GM19455 (cell line): ENCODE measurements at regions not wholly inside any gene's neighbourhood (a gene's known extent, or its start where the extent isn't known, plus 50 kb on each side); places are given as distances from the start of the nearest gene placed in this dataset.

Source experiments
- ATAC-seq: cut with Tn5 transposase; IDR thresholded peaks from one replicate; pipeline ENCODE4 v1.9.1; 2021; ENCODE audit not compliant: unreplicated experiment

GRCh38 chr20:19944772-19945459 lies 72.2 kb upstream of the NAA20 start:
- ATAC-seq: no peak

GRCh38 chr20:19945732-19946670 lies 71.2 kb upstream of the NAA20 start:
- ATAC-seq: no peak

- ATAC-seq: peak; percentile 69
These were observed 69.4 kb upstream of the NAA20 start for GRCh38 chr20:19947611-19948264.

GRCh38 chr20:19949195-19949867 lies 67.8 kb upstream of the NAA20 start:
- ATAC-seq: no peak

GRCh38 chr20:19950042-19950441 lies 67.1 kb upstream of the NAA20 start:
- no peak for ATAC-seq

GRCh38 chr20:19952392-19952791 lies 64.8 kb upstream of the NAA20 start:
- no peak for ATAC-seq

GRCh38 chr20:19953606-19954005 lies 63.6 kb upstream of the NAA20 start:
- no peak for ATAC-seq

- ATAC-seq: no peak
These were observed 60.2 kb upstream of the NAA20 start for GRCh38 chr20:19956976-19957375.

GRCh38 chr20:19958219-19958618 lies 58.9 kb upstream of the NAA20 start:
- no peak for ATAC-seq

GRCh38 chr20:19958928-19959327 lies 58.2 kb upstream of the NAA20 start:
- ATAC-seq: no peak

GRCh38 chr20:19960745-19961144 lies 56.4 kb upstream of the NAA20 start:
- no peak for ATAC-seq

- ATAC-seq: no peak
These were observed 55.9 kb upstream of the NAA20 start for GRCh38 chr20:19961293-19961692.

GRCh38 chr20:19962958-19963357 lies 54.2 kb upstream of the NAA20 start:
- no peak for ATAC-seq

GRCh38 chr20:19964289-19965265 lies 52.6 kb upstream of the NAA20 start:
- ATAC-seq: no peak

- no peak for ATAC-seq
These were observed 50.3 kb upstream of the NAA20 start for GRCh38 chr20:19966840-19967239.
